ENCODE measurements at regions not wholly inside any gene's neighbourhood (a gene's known extent, or its start where the extent isn't known, plus 50 kb on each side); places are given as distances from the start of the nearest gene placed in this dataset.

GRCh38 chr5:126369995-126370731 is 53.0 kb upstream of the GRAMD2B start:
- Mint-ChIP-seq H3K4me1 (ENCODE audit: low read depth) (no peaks in the 10 kb centered on the region), H3K27me3 (ENCODE audit: insufficient read depth) (peaks cover 2% of the 10 kb centered on the region), H3K27ac (no peak overlapping the region), H3K9me3 (no peaks in the 10 kb centered on the region), H3K4me3 (no peak overlapping the region), H3K36me3 (ENCODE audit: low read depth) (no peaks in the 10 kb centered on the region)
- DNase-seq (ENCODE audit: low spot score) = no peak
- intact Hi-C loops (cut with micrococcal nuclease) = no loop called here

- Mint-ChIP-seq H3K27me3 (ENCODE audit: insufficient read depth) (peaks cover 2% of the 10 kb centered on the region), H3K4me3 (no peak overlapping the region), H3K27ac (no peak overlapping the region), H3K9me3 (no peaks in the 10 kb centered on the region), H3K4me1 (ENCODE audit: low read depth) (no peaks in the 10 kb centered on the region), H3K36me3 (ENCODE audit: low read depth) (no peaks in the 10 kb centered on the region)
- intact Hi-C loops (cut with micrococcal nuclease) = no loop called here
- DNase-seq (ENCODE audit: low spot score) = no peak
Observed at GRCh38 chr5:126370796-126371718, 52.2 kb upstream of the GRAMD2B start.

GRCh38 chr5:126373375-126374108 is 49.7 kb upstream of the GRAMD2B start:
- Mint-ChIP-seq H3K27ac (no peak overlapping the region), H3K4me1 (ENCODE audit: low read depth) (no peaks in the 10 kb centered on the region), H3K9me3 (no peaks in the 10 kb centered on the region), H3K36me3 (ENCODE audit: low read depth) (no peaks in the 10 kb centered on the region), H3K27me3 (ENCODE audit: insufficient read depth) (peaks cover 2% of the 10 kb centered on the region), H3K4me3 (no peak overlapping the region)
- intact Hi-C loops (cut with micrococcal nuclease) = no loop called here
- DNase-seq (ENCODE audit: low spot score) = no peak

Data from activated T-helper 1 cell treated with anti-CD3 and anti-CD28 coated beads, Interleukin-12 subunit alpha, Interleukin-12 subunit beta, Interleukin-2, Interleukin-4 antibody, amounts not matched to agents 30 ng/mL and 10 ng/mL and 1 ng/mL, durations not matched to agents 14 hours and 24 hours and 36 hours (primary cell).